ENCODE measurements at regions not wholly inside any gene's neighbourhood (a gene's known extent, or its start where the extent isn't known, plus 50 kb on each side); places are given as distances from the start of the nearest gene placed in this dataset.

DNA sequence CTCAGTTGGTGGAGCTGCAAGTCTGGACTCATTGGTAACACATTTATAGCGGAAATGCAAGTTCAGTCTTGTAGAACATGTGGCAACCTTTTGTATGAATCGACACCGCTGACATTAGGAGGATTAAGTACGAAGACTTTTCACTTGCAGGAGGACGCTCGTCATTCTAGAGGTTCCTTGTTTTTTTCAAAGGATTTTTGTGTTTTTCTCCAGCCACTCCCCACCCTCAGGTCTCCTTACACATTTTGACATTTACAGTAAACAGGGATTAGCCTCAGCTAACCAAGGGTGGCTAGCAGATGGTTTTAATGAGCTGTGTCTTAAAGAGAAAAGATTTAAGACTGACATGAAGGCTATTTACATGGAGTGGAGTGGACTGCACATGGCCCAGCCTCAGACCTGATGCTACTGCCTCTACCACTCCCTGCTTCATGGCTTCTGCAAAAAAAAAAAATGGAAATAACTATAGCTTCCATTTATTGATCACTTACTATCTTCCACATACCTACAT is 173.8 kb downstream of the TRIB2 start:
- Mint-ChIP-seq H3K27ac (ENCODE audit: unreplicated experiment) (no peak overlapping the region), H3K27me3 (ENCODE audit: unreplicated experiment) (no peaks in the 10 kb centered on the region), H3K4me1 (ENCODE audit: unreplicated experiment) (no peaks in the 10 kb centered on the region), H3K4me3 (ENCODE audit: unreplicated experiment) (no peak overlapping the region), H3K9me3 (ENCODE audit: unreplicated experiment) (no peaks in the 10 kb centered on the region), H3K36me3 (ENCODE audit: low read depth, unreplicated experiment) (no peaks in the 10 kb centered on the region)
- TF ChIP-seq, protein P1, sequence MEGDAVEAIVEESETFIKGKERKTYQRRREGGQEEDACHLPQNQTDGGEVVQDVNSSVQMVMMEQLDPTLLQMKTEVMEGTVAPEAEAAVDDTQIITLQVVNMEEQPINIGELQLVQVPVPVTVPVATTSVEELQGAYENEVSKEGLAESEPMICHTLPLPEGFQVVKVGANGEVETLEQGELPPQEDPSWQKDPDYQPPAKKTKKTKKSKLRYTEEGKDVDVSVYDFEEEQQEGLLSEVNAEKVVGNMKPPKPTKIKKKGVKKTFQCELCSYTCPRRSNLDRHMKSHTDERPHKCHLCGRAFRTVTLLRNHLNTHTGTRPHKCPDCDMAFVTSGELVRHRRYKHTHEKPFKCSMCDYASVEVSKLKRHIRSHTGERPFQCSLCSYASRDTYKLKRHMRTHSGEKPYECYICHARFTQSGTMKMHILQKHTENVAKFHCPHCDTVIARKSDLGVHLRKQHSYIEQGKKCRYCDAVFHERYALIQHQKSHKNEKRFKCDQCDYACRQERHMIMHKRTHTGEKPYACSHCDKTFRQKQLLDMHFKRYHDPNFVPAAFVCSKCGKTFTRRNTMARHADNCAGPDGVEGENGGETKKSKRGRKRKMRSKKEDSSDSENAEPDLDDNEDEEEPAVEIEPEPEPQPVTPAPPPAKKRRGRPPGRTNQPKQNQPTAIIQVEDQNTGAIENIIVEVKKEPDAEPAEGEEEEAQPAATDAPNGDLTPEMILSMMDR (IDR thresholded peaks at IDR 0.05; ENCODE audit: unreplicated experiment): no peak
- DNase-seq (ENCODE audit: low spot score): no peak

DNA sequence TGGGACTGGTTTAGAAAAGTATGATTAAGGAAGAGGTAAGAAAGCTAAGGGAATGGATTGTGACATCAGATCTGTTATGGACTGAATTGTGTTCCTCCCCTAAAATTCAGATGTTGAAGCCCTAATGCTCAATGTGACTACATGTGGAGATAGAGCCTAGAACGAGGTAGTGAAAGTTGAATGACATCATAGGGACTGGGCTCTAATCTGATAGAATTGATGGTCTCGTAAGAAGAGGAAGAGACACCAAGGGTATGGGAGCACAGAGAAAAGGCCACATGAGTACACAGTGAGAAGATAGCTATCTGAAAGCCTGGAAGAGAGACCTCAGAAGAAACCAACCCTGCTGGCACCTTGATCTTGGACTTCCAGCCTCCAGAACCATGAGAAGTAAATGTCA is 178.3 kb downstream of the TRIB2 start:
- no peak overlapping the region for H3K4me3 Mint-ChIP-seq (ENCODE audit: unreplicated experiment)
- H3K4me1 Mint-ChIP-seq (ENCODE audit: unreplicated experiment): no peaks in the 10 kb centered on the region
- H3K9me3 Mint-ChIP-seq (ENCODE audit: unreplicated experiment): no peaks in the 10 kb centered on the region
- no peak overlapping the region for H3K27ac Mint-ChIP-seq (ENCODE audit: unreplicated experiment)
- no peaks in the 10 kb centered on the region for H3K27me3 Mint-ChIP-seq (ENCODE audit: unreplicated experiment)
- DNase-seq (ENCODE audit: low spot score): no peak
- no peaks in the 10 kb centered on the region for H3K36me3 Mint-ChIP-seq (ENCODE audit: low read depth, unreplicated experiment)
- TF ChIP-seq, protein P1 (IDR thresholded peaks at IDR 0.05; ENCODE audit: unreplicated experiment): no peak

DNA sequence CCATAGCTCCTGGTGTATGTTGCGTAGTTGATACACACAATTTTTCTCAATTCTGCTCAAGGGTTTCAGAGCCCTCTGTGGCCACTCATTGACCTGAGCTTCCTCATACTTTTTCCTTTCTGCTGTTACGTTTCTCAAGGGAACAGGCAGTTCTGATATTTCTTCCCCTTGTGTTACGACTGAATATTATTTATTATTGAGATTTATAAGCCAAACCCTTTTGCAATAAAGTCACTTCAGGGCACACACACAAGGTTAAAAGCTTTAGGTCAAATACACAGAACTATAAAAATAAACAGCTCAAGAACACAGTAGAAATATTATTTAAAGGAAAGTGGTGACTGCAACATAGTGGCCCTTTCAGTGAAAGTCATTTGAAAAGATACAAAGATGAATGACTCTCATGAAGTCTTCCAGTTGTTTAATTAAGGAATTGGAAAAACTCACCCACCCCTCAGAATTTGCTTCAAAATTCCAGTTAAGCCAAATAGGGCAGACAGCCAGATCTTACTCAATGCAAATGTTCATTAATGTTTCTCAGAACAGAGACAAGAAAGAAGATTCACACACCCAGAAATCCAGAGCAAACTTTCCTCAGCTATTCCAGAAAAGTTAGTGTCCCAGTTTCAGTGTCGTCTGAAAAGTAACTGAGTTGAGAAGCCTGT is 179.7 kb downstream of the TRIB2 start:
- Mint-ChIP-seq H3K36me3 (ENCODE audit: low read depth, unreplicated experiment) (no peaks in the 10 kb centered on the region), H3K9me3 (ENCODE audit: unreplicated experiment) (no peaks in the 10 kb centered on the region), H3K27ac (ENCODE audit: unreplicated experiment) (no peak overlapping the region), H3K27me3 (ENCODE audit: unreplicated experiment) (no peaks in the 10 kb centered on the region), H3K4me3 (ENCODE audit: unreplicated experiment) (no peak overlapping the region), H3K4me1 (ENCODE audit: unreplicated experiment) (no peaks in the 10 kb centered on the region)
- DNase-seq (ENCODE audit: low spot score): no peak
- TF ChIP-seq, protein P1 (IDR thresholded peaks at IDR 0.05; ENCODE audit: unreplicated experiment): no peak

DNA sequence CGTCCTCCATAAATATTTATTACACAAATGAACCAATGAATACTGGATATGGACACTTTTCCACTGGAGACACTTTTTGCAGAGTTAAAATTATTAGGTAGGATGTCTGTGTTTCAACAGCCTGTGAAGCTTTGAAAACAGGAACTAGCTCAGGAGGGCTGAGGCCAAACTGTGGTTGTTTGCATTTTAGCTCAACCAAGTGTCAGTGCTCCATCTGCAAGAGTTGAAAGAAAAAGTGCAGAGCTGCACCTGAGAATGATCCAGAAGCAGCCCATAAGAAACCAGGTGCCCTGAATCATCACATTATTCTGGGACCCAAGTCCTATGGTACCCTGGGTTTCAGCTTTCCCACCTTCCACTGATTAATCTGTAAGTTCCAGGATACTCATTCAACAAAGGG is 180.4 kb downstream of the TRIB2 start:
- Mint-ChIP-seq H3K4me3 (ENCODE audit: unreplicated experiment) (no peak overlapping the region), H3K27me3 (ENCODE audit: unreplicated experiment) (no peaks in the 10 kb centered on the region), H3K36me3 (ENCODE audit: low read depth, unreplicated experiment) (no peaks in the 10 kb centered on the region), H3K27ac (ENCODE audit: unreplicated experiment) (no peak overlapping the region), H3K9me3 (ENCODE audit: unreplicated experiment) (no peaks in the 10 kb centered on the region), H3K4me1 (ENCODE audit: unreplicated experiment) (no peaks in the 10 kb centered on the region)
- DNase-seq (ENCODE audit: low spot score): no peak
- TF ChIP-seq, protein P1 (IDR thresholded peaks at IDR 0.05; ENCODE audit: unreplicated experiment): no peak

DNA sequence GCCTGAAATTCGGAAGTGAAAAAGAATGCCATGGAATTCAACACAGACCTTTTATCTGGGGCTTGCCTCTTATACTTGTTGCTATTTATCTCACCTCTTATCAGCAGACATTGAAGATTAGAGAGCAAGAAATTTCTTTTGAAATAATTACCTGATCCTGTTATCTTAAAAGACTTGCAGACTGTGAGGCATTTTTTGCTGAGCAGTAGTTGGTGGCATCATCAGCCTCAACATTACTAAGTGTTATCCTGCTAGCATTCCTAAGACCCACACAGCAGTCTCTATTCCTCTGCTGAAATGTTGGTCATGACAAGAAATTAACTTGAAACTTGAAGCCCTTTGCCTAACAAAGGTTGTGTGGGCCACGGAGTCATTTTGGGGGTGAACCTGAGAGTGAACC is 186.5 kb downstream of the TRIB2 start:
- DNase-seq (ENCODE audit: low spot score): no peak
- Mint-ChIP-seq H3K4me1 (ENCODE audit: unreplicated experiment) (no peaks in the 10 kb centered on the region), H3K36me3 (ENCODE audit: low read depth, unreplicated experiment) (no peaks in the 10 kb centered on the region), H3K9me3 (ENCODE audit: unreplicated experiment) (no peaks in the 10 kb centered on the region), H3K4me3 (ENCODE audit: unreplicated experiment) (no peak overlapping the region), H3K27ac (ENCODE audit: unreplicated experiment) (no peak overlapping the region), H3K27me3 (ENCODE audit: unreplicated experiment) (no peaks in the 10 kb centered on the region)
- TF ChIP-seq, protein P1 (IDR thresholded peaks at IDR 0.05; ENCODE audit: unreplicated experiment): no peak
